ENCODE measurements at regions not wholly inside any gene's neighbourhood (a gene's known extent, or its start where the extent isn't known, plus 50 kb on each side); places are given as distances from the start of the nearest gene placed in this dataset.

DNA sequence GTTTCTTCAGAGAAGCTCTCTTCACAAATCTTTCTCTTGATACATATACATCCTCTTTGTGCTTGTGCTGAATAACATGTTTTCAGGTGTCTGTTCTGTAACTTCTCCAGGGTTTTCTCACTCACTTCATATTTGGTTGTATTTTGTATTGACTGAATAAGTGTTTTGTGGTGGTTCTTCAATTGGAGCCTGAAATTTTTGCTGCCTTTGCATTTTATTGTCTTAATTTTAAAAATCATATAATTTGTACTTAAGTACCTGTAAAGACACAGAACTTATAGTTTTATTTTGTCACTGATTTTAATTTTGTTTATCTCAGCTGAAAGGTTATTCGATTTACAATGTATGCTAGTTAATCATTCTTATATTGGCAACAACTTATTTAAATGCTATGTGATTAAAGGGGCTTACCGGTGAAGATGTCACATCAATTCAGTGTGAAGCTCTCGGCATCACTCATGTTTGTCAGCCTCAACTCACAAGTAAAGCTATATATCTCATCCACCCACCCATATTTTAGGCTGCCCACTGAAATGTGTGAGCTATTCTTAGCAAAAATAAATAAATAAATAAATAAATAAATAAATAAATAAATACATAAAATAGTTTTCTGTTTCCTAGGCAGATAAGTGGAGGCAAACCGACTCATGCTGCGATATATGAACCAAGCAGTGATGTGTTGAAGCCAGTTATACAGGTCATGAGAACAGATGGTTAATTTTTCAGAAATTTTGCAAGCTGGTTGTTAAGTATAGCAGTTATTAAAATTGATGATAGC lies 76.4 kb upstream of the FSTL5 start:
- H3K4me1 ChIP-seq (ENCODE audit: low read depth, poor library complexity, severe bottlenecking), result no peaks in the 10 kb centered on the region
- no peaks in the 10 kb centered on the region for H3K79me2 ChIP-seq (ENCODE audit: insufficient read depth, low read depth)
- TF ChIP-seq, protein P1, sequence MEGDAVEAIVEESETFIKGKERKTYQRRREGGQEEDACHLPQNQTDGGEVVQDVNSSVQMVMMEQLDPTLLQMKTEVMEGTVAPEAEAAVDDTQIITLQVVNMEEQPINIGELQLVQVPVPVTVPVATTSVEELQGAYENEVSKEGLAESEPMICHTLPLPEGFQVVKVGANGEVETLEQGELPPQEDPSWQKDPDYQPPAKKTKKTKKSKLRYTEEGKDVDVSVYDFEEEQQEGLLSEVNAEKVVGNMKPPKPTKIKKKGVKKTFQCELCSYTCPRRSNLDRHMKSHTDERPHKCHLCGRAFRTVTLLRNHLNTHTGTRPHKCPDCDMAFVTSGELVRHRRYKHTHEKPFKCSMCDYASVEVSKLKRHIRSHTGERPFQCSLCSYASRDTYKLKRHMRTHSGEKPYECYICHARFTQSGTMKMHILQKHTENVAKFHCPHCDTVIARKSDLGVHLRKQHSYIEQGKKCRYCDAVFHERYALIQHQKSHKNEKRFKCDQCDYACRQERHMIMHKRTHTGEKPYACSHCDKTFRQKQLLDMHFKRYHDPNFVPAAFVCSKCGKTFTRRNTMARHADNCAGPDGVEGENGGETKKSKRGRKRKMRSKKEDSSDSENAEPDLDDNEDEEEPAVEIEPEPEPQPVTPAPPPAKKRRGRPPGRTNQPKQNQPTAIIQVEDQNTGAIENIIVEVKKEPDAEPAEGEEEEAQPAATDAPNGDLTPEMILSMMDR (conservative IDR thresholded peaks at IDR 0.05; ENCODE audit: low read depth, low read length), result no peak
- H3K27me3 ChIP-seq (ENCODE audit: insufficient read depth, low read depth), result no peaks in the 10 kb centered on the region
- H3K36me3 ChIP-seq (ENCODE audit: insufficient read depth), result no peaks in the 10 kb centered on the region
- no peak overlapping the region for H2AFZ ChIP-seq (ENCODE audit: low read depth)
- no peak overlapping the region for H3K4me3 ChIP-seq (IDR thresholded peaks at IDR 0.05; ENCODE audit: insufficient read depth, low read depth, low read length)
- H3K9ac ChIP-seq, result no peak overlapping the region
- no peak overlapping the region for H3K27ac ChIP-seq
- no peak overlapping the region for H3K4me2 ChIP-seq
- no peaks in the 10 kb centered on the region for H4K20me1 ChIP-seq (ENCODE audit: insufficient read depth)

DNA sequence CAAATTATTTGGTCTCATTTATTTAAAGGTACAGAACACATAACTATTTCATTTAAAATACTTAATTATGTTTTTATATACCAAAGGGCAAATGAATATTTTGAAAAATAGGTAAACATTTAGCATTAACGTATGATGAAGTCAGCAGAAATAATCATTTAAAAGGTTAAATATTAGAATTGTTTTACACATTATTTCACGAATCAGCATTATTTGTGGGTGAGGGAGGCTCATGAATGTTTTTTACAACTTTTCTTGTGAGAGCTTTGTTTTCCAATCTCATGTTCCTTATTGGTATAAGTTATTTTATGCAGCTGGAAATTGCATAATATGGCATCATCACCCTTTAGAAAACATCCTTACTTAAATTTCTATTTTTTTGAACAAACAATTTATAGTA lies 73.9 kb upstream of the FSTL5 start:
- H3K36me3 ChIP-seq (ENCODE audit: insufficient read depth), result no peaks in the 10 kb centered on the region
- H4K20me1 ChIP-seq (ENCODE audit: insufficient read depth), result no peaks in the 10 kb centered on the region
- H3K79me2 ChIP-seq (ENCODE audit: insufficient read depth, low read depth), result no peaks in the 10 kb centered on the region

DNA sequence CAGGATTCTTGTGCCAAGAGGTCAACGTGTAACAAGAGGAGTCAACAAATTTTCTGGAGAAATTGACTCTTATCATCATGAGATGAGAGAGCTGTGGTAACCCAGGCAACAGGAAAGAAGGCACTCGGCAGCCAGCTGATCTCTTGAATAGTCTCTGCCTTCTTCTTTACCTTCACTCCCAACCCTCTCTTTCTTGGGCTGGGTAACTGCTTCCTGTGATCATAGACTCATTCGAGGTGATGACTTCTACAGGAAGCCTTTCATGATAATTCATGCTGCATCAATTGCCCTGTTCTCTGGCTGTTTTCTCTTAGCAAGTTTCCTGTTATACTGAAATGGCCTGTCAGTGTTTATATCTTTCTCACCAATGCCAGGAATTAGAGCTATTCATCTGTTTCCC lies 70.8 kb upstream of the FSTL5 start:
- Histone ChIP-seq H2AFZ (ENCODE audit: low read depth) (no peak overlapping the region), H3K27me3 (ENCODE audit: insufficient read depth, low read depth) (no peaks in the 10 kb centered on the region), H3K36me3 (ENCODE audit: insufficient read depth) (no peaks in the 10 kb centered on the region), H3K4me1 (ENCODE audit: low read depth, poor library complexity, severe bottlenecking) (no peaks in the 10 kb centered on the region), H3K4me3 (IDR thresholded peaks at IDR 0.05; ENCODE audit: insufficient read depth, low read depth, low read length) (no peak overlapping the region), H3K9ac (no peak overlapping the region), H3K4me2 (no peak overlapping the region), H3K79me2 (ENCODE audit: insufficient read depth, low read depth) (no peaks in the 10 kb centered on the region), H3K27ac (no peak overlapping the region), H4K20me1 (ENCODE audit: insufficient read depth) (no peaks in the 10 kb centered on the region)
- TF ChIP-seq, protein P1 (conservative IDR thresholded peaks at IDR 0.05; ENCODE audit: low read depth, low read length), result no peak

More for the DNA sequence above, 73.9 kb upstream of the FSTL5 start:
- Histone ChIP-seq H2AFZ (ENCODE audit: low read depth) (no peak overlapping the region), H3K4me1 (ENCODE audit: low read depth, poor library complexity, severe bottlenecking) (no peaks in the 10 kb centered on the region), H3K27me3 (ENCODE audit: insufficient read depth, low read depth) (no peaks in the 10 kb centered on the region), H3K4me3 (IDR thresholded peaks at IDR 0.05; ENCODE audit: insufficient read depth, low read depth, low read length) (no peak overlapping the region), H3K27ac (no peak overlapping the region), H3K9ac (no peak overlapping the region), H3K4me2 (no peak overlapping the region)
- TF ChIP-seq, protein P1 (conservative IDR thresholded peaks at IDR 0.05; ENCODE audit: low read depth, low read length), result no peak

DNA sequence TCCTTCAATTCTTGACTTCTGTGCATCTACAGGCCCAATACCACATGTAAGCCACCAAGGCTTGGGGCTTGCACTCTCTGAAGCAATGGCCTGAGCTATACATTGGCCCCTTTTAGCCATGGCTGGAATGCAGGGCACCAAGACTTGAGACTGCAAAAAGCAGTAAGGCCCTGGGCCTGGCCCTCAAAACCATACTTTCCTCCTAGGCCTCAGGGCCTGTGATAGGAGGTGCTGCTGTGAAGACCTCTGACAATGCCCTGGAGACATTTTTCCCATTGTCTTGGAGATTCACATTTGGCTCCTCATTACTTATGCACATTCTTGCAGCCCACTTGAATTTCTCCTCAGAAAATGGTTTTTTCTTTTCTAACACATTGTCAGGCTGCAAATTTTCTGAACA lies 68.5 kb upstream of the FSTL5 start:
- Histone ChIP-seq H3K9ac (no peak overlapping the region), H3K4me3 (IDR thresholded peaks at IDR 0.05; ENCODE audit: insufficient read depth, low read depth, low read length) (no peak overlapping the region), H3K4me2 (no peak overlapping the region), H3K79me2 (ENCODE audit: insufficient read depth, low read depth) (no peaks in the 10 kb centered on the region), H3K27me3 (ENCODE audit: insufficient read depth, low read depth) (no peaks in the 10 kb centered on the region), H4K20me1 (ENCODE audit: insufficient read depth) (no peaks in the 10 kb centered on the region), H3K27ac (no peak overlapping the region), H3K4me1 (ENCODE audit: low read depth, poor library complexity, severe bottlenecking) (no peaks in the 10 kb centered on the region), H3K36me3 (ENCODE audit: insufficient read depth) (no peaks in the 10 kb centered on the region), H2AFZ (ENCODE audit: low read depth) (no peak overlapping the region)
- TF ChIP-seq, protein P1 (conservative IDR thresholded peaks at IDR 0.05; ENCODE audit: low read depth, low read length), result no peak
